ENCODE measurements at regions not wholly inside any gene's neighbourhood (a gene's known extent, or its start where the extent isn't known, plus 50 kb on each side); places are given as distances from the start of the nearest gene placed in this dataset.
"Not testable (repeated sequence)": the region's sequence is repeated elsewhere in the genome, so short reads cannot be mapped to it uniquely, and the experiment has no call there.

GRCh38 chr2:63692002-63692606 is 103.3 kb downstream of the MDH1 start:
- no peak for FAIRE-seq

GRCh38 chr2:63695583-63695982 is 106.8 kb downstream of the MDH1 start:
- FAIRE-seq (no peak), DNase-seq (ENCODE audit: insufficient read length, low spot score) (no peak)

More at GRCh38 chr2:63692002-63692606, 103.3 kb downstream of the MDH1 start:
- peak; percentile 44 for DNase-seq (ENCODE audit: insufficient read length, low spot score)

- DNase-seq (ENCODE audit: insufficient read length, low spot score): no peak
- FAIRE-seq: no peak
Observed at GRCh38 chr2:63696496-63696895, 107.7 kb downstream of the MDH1 start.

DNA sequence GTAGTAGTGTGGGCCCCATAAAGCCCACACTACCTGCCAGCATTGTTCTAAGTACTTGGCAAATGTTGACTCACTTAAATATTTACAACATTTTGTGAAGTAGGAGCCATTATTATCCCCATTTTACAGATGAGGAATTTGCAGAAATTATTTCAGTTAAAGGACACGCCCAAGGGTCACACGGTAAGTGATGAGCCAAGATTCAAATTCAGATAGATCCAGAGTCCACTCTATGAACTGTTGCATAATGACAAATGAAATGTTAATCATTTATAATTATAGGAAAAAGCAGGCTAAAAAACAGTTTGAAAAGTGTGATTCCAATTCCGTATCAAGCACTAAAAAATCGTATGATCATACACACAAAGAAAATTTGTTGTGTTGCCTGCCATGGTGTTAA is 108.4 kb downstream of the MDH1 start:
- no peak for DNase-seq (ENCODE audit: insufficient read length, low spot score)

DNA sequence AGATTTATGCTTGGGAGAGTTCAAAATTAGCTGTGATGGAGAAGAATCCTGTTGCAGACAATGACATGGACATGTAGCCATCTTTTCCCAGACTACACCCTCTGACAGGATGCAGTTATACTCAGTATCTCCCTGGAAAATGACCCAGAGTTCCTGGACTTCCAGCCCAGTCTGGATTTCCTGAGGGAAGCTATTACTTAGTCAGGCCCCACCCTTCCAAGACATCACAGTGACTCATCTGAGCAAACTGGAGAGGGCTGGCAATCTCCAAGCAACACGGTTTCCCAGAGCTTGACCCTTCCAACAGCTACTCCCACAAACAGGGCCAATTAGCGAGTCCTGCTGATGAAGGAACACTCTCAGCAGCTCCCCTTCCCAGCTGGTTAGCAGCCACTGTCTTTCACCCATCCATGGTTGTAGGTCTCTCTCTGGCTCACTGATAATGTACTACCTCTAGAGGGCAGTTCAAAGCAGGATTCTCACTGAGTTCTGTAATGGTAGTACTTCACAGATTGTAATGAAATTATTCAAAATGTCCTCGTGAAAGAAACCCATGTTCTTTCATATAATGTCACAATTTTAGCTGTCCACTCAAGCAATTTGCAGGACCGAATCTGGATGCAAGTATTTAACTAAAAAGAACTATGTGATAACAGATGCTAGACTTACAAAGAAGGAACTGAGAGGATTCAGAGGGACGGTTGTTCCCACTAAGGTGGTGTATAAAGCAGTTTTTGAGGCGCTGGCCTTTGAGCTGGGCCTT is 110.2 kb downstream of the MDH1 start:
- DNase-seq (ENCODE audit: insufficient read length, low spot score): peak; percentile 56
- FAIRE-seq: peak; percentile 68

More for the DNA sequence above, 108.4 kb downstream of the MDH1 start:
- no peak for FAIRE-seq

DNA sequence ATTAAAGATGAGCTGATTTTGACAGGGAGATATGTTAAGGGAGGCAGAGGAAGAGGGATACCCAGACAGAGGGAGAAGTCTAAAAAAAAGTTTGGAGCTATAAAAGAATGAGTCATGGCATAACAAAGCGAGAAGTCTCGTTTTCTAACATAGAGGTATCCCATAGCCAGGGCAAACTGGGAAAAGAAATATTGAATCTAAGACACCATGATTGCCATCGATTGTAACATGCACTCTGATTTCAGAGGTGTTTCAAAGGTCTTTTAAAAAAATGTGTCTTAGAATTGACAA is 110.7 kb downstream of the MDH1 start:
- no peak for FAIRE-seq
- no peak for DNase-seq (ENCODE audit: insufficient read length, low spot score)

DNA sequence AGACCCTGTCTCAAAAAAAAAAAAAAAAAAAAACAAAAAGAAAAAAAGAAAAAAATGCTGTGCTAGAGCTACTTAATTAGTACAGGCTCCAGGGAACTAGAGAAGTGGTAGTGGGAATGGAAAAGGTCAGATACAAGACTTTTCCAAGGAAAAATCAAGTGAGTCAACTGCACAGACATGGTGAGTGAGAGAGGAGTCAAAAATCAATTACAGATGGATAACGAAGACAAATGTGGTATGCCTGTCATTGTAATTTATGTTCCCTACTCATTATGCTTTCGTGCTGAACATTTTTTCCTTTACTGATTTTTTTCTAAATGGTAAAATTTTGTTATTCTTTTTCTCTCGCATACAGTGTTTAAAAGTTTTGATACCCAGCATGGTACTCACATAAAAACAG is 111.5 kb downstream of the MDH1 start:
- no peak for FAIRE-seq
- DNase-seq (ENCODE audit: insufficient read length, low spot score): no peak

GRCh38 chr2:63701406-63701805 is 112.6 kb downstream of the MDH1 start:
- DNase-seq (ENCODE audit: insufficient read length, low spot score): no peak
- FAIRE-seq: no peak

DNA sequence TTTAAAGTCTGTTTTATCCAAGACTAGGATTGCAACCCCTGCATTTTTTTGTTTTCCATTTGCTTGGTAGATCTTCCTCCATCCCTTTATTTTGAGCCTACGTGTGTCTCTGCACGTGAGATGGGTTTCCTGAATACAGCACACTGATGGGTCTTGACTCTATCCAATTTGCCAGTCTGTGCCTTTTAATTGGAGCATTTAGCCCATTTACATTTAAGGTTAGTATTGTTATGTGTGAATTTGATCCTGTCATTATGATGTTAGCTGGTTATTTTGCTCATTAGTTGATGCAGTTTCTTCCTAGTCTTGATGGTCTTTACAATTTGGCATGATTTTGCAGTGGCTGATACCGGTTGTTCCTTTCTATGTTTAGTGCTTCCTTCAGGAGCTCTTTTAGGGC is 117.3 kb downstream of the MDH1 start:
- not testable (repeated sequence) for FAIRE-seq; DNase-seq (ENCODE audit: insufficient read length, low spot score)

GRCh38 chr2:63710732-63711131 is 122.0 kb downstream of the MDH1 start:
- FAIRE-seq (no peak), DNase-seq (ENCODE audit: insufficient read length, low spot score) (no peak)

GRCh38 chr2:63712748-63713147 is 124.0 kb downstream of the MDH1 start:
- no peak for FAIRE-seq
- DNase-seq (ENCODE audit: insufficient read length, low spot score): no peak

DNA sequence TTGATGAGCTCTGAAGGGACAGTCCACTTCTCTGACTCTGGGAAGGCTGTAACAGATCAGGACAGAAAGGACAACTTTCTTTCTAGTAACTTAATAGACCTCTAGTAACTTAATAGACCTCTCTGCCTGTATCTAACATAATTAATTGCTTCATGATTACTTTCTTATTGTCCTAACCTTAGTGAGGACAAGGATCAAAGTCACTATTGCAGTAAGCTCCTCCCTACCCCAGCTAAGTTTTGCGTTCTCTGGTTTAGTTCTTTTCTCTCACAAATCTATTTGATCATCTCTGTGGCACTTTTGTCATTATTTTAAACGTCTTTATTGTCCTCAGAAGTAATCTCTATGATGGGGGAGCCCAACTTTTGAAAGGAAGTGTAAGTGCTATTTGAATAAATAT is 125.5 kb upstream of the UGP2 start:
- FAIRE-seq (no peak), DNase-seq (ENCODE audit: insufficient read length, low spot score) (no peak)

GRCh38 chr2:63719052-63719451 is 122.6 kb upstream of the UGP2 start:
- DNase-seq (ENCODE audit: insufficient read length, low spot score) (no peak), FAIRE-seq (no peak)

DNA sequence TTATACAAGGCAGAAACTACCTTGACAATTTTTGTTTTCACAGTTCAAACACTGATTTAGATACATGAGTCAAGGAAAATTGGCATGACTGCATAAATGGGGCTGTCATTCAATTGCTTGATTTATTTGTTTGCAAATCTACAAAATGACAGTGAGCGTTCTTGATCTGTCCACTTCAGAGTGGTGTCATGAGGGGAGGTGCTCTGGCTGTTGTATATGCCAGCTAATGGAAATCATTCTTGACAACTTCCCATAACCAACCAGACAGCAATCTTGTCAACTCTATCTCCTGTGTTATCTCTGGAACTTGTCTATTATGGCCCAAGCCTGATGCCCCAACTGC is 120.6 kb upstream of the UGP2 start:
- peak; percentile 59 for FAIRE-seq

GRCh38 chr2:63722284-63722683 is 119.4 kb upstream of the UGP2 start:
- not testable (repeated sequence) for FAIRE-seq; DNase-seq (ENCODE audit: insufficient read length, low spot score)

More for the DNA sequence above, 120.6 kb upstream of the UGP2 start:
- no peak for DNase-seq (ENCODE audit: insufficient read length, low spot score)

DNA sequence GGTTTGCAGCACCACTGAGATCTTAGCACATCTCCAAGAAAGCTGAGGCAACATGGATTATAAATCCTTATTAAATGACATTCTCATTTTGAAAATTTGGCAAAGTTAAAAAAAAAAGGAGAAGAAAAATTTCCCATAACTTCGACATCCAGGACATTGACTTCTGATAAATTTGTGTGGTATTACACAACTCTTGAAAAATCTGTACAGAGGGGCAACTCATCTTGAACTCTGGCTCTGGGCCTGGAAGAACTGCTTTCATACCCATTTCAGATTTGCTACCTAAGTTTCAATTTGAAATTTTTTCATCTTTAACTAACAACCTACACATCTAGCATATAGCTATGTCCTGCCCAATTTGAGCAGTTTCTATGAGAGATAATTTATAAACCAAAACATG is 118.0 kb upstream of the UGP2 start:
- no peak for DNase-seq (ENCODE audit: insufficient read length, low spot score)
- no peak for FAIRE-seq

DNA sequence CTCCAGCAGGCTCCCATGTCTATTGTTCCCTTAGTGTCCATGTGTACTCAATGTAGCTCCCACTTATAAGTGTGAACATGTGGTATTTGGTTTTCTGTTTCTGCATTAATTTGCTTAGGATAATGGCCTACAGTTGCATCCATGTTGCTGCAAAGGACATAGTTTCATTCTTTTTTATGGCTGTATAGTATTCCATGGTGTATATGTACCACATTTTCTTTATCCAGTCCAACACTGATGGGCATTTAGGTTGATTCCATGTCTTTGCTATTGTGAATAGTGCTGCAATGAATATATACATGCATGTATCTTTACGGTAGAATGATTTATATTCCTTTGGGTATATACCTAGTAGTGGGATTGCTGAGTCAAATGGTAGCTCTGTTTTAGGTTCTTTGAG is 116.5 kb upstream of the UGP2 start:
- DNase-seq (ENCODE audit: insufficient read length, low spot score); FAIRE-seq: not testable (repeated sequence)

DNA sequence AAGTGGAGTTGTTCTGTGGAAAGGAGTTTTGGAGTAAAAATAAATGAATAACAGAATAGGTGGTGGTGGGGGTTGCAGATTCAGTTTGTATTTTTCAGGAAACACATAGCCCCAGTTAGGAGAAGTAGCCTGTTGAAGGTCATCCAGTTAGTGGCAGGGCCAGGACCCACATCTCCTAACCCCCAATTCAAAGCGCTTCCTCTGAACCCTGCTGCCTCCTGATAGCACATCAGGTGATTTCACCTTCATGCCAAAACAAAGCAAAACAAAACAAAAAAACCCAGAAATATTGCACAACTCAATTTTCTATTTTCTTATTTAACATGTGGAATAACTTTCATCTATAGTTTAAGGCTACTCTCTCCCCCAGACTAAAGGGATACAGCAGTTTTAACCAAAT is 112.3 kb upstream of the UGP2 start:
- FAIRE-seq (no peak), DNase-seq (ENCODE audit: insufficient read length, low spot score) (no peak)

- no peak for DNase-seq (ENCODE audit: insufficient read length, low spot score)
- no peak for FAIRE-seq
Observed at GRCh38 chr2:63729831-63730230, 111.9 kb upstream of the UGP2 start.

DNA sequence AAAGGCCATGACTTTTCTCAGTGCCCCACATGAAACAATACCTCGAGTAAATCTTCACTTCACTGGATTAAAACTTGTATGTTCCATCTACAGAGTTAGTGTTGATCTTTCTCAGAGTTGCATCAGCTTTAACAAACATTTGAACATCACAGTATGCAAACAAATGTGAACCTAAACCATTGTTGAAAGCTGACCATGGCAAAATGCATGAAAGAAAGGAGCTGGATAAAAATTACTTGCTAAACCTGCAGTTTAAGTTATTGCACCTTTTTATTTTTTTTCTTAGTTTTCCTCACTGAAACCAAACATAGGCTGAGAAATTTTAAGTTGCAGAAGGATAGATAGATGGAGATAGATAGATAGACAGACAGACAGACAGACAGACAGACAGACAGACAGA is 107.2 kb upstream of the UGP2 start:
- FAIRE-seq (no peak), DNase-seq (ENCODE audit: insufficient read length, low spot score) (no peak)

DNA sequence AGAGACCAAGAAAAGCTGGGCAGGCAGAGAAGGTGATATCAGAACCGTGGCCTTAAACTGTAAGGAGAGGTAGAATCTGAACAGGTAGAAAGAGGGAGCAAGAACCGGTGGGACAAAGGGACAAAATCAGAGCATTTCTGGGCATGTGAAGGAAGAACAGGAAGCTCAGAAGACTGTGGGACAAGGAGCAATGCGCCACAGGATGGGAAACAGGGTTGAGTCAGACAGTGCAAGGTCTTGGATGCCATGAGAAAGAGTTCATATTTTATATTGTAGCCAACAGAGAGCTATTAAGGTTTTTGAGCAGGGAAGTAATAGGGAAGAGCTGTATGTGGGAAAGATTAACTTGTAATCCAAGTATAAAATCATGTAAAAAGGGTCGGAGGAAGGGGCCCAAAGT is 106.4 kb upstream of the UGP2 start:
- no peak for DNase-seq (ENCODE audit: insufficient read length, low spot score)
- FAIRE-seq: no peak

GRCh38 chr2:63735931-63736330 is 105.8 kb upstream of the UGP2 start:
- FAIRE-seq: no peak
- DNase-seq (ENCODE audit: insufficient read length, low spot score): no peak

GRCh38 chr2:63736354-63736753 is 105.3 kb upstream of the UGP2 start:
- DNase-seq (ENCODE audit: insufficient read length, low spot score) (no peak), FAIRE-seq (no peak)

All from HTR-8/SVneo (cell line).